ENCODE measurements at regions not wholly inside any gene's neighbourhood (a gene's known extent, or its start where the extent isn't known, plus 50 kb on each side); places are given as distances from the start of the nearest gene placed in this dataset.
"Not testable (repeated sequence)": the region's sequence is repeated elsewhere in the genome, so short reads cannot be mapped to it uniquely, and the experiment has no call there.

DNA sequence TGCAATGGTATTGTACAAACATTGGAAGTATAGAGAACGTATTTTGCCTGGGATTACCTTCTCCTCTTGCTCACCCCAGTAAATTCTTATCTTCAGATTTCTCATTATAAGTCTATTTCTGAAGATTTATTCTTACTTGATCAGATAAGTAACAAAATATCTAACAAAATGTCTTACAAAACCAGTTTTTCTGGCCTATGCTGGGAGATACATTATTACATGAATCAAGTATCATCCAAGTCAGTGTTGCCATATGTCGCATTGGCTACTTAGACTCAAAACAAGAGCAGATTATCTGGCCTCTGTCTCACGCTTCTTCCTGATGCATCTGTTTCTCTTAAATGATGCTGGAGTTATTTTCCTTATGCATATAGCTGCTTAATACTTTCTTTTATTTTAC lies 408.5 kb downstream of the CCER1 start:
- no peak for TF ChIP-seq POLR2A (IDR thresholded peaks at IDR 0.05)
- TF ChIP-seq, protein P1, sequence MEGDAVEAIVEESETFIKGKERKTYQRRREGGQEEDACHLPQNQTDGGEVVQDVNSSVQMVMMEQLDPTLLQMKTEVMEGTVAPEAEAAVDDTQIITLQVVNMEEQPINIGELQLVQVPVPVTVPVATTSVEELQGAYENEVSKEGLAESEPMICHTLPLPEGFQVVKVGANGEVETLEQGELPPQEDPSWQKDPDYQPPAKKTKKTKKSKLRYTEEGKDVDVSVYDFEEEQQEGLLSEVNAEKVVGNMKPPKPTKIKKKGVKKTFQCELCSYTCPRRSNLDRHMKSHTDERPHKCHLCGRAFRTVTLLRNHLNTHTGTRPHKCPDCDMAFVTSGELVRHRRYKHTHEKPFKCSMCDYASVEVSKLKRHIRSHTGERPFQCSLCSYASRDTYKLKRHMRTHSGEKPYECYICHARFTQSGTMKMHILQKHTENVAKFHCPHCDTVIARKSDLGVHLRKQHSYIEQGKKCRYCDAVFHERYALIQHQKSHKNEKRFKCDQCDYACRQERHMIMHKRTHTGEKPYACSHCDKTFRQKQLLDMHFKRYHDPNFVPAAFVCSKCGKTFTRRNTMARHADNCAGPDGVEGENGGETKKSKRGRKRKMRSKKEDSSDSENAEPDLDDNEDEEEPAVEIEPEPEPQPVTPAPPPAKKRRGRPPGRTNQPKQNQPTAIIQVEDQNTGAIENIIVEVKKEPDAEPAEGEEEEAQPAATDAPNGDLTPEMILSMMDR (IDR thresholded peaks at IDR 0.05), result no peak
- no peak for DNase-seq (ENCODE audit: low spot score in 2 of 2)
- WGBS, 2 donors, result 63 to 66% methylated on average over 3 of the region's 3 CpGs
- H3K4me3 ChIP-seq (ENCODE audit: low read depth, poor library complexity, severe bottlenecking), result no peak overlapping the region
- intact Hi-C loops (cut with DNase I; ENCODE audit: low total_unique reads), result no loop called here

DNA sequence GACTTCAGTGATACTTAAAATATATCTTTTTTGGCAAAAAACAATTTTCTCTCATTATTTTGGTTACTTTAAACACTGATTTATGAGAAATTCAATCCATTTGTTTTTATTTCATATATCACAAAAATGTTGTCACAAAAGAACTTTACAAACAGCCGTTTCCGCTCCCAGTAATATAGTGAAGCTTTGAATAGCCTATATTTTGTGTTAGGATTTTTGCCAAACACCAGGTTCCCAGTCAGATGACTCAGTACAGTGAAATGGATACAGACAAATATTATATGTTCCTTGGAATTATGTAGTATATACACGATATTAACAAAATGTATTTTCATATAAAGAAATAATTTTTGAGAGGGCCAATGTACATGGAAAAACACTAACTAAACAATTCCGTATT lies 411.1 kb downstream of the CCER1 start:
- no peak overlapping the region for H3K4me3 ChIP-seq (ENCODE audit: low read depth, poor library complexity, severe bottlenecking)
- intact Hi-C loops (cut with DNase I; ENCODE audit: low total_unique reads), result no loop called here
- DNase-seq (ENCODE audit: low spot score in 2 of 2), result no peak
- 83 to 84% methylated on average over 4 of the region's 4 CpGs for WGBS, 2 donors
- TF ChIP-seq, protein P1 (IDR thresholded peaks at IDR 0.05), result no peak
- no peak for TF ChIP-seq POLR2A (IDR thresholded peaks at IDR 0.05)

DNA sequence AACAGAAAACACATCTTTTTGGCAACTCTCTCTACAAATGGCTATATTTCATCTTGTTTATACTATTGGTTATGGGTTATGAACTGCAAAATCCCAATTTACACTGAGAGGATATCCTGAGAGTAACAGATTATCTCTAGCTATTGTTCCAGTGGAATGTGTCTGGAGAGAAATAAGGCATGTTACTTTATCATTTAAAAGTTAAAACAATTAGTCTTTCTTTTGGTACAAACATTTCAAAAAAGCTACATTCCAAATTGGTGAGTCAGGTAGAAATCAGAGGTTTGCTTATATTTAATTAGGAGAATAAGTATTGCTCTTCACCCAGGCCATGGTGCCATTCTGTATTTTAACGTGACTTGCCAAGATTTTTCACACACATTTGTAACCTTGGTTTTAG lies 411.6 kb downstream of the CCER1 start:
- WGBS, 2 donors, result 67 to 69% methylated on average over 1 of the region's 1 CpG
- TF ChIP-seq POLR2A (IDR thresholded peaks at IDR 0.05), result no peak
- TF ChIP-seq, protein P1 (IDR thresholded peaks at IDR 0.05), result no peak
- intact Hi-C loops (cut with DNase I; ENCODE audit: low total_unique reads), result no loop called here

DNA sequence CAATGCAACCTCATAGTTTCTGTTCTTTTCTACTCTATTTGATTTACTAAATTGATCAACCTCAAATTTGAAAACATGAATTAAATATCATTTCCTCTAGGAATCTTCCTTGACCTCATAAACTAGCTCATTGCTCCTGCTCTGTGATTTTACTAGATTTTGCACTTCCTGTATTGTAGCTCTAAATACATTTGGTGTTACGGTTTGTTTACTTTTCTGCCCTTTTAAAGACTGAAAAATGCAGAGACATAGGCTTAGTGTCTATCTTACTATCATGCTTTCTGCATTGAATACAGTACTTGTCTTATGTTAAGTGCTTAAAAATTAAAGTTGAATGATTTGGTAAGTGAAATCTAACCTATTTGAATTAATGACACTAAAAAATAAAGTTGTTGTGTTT lies 412.1 kb downstream of the CCER1 start:
- H3K4me3 ChIP-seq (ENCODE audit: low read depth, poor library complexity, severe bottlenecking); DNase-seq (ENCODE audit: low spot score in 2 of 2); intact Hi-C loops (cut with DNase I; ENCODE audit: low total_unique reads): not testable (repeated sequence)
- WGBS, 2 donors, result 86 to 100% methylated on average over 1 of the region's 1 CpG

More for the DNA sequence above, 411.6 kb downstream of the CCER1 start:
- H3K4me3 ChIP-seq (ENCODE audit: low read depth, poor library complexity, severe bottlenecking), result no peak overlapping the region
- DNase-seq (ENCODE audit: low spot score in 2 of 2), result no peak

DNA sequence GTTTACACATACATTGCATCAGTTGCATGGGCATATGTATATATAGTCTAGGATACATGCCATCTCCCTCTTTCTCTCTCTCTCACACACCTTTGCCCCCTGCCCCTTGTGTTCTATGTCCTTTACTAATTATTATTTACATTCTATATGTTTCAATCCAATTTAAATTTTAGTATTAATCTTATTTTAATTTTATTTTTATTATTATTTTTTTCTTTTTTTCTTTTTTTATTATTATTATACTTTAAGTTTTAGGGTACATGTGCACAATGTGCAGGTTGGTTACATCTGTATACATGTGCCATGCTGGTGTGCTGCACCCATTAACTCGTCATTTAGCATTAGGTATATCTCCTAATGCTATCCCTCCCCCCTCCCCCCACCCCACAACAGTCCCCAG lies 421.1 kb downstream of the CCER1 start:
- DNase-seq (ENCODE audit: low spot score in 2 of 2); H3K4me3 ChIP-seq (ENCODE audit: low read depth, poor library complexity, severe bottlenecking); intact Hi-C loops (cut with DNase I; ENCODE audit: low total_unique reads): not testable (repeated sequence)
- WGBS, 2 donors, result 79 to 83% methylated on average over 1 of the region's 1 CpG

DNA sequence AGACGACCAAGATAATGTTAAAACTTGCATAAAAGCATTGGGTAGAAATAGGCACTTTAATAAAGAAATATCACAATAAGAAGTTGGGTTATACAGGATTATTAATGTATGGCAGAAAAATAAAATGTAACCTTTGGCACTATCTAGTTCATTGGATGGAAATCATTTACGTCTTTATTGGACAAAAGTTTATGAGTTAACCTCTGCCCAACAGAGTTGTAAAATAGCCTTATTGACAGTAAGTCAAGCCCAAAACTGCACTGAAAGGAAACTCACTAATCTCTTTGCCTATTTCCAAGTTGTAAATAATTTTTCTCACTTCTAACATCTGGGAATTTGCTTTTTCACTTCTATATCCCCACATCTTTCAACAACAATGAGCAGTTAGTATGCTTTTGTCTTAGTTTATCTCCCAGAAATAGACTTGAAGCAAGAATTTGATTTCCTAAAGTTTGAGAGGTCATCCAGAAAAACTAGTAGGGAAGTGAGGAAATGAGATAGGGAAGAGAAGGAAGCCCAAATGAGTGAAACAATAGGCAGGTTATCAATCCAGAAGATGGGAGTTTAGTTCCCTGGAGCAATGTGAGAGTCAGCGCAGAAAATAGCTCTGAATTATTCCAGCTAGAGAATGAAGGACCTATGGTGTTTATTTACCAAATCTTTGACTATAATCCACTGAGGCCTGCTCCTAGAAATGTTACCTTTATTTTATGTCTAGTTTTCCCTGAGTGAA lies 434.8 kb downstream of the CCER1 start:
- WGBS, 2 donors, result 42 to 48% methylated on average over 3 of the region's 3 CpGs

More for the DNA sequence above, 434.8 kb downstream of the CCER1 start:
- no peak for DNase-seq (ENCODE audit: low spot score in 2 of 2)
- no peak overlapping the region for H3K4me3 ChIP-seq (ENCODE audit: low read depth, poor library complexity, severe bottlenecking)
- intact Hi-C loops (cut with DNase I; ENCODE audit: low total_unique reads), result no loop called here
- TF ChIP-seq, protein P1 (IDR thresholded peaks at IDR 0.05), result no peak
- TF ChIP-seq POLR2A (IDR thresholded peaks at IDR 0.05), result no peak
